K562 (cell line): ENCODE measurements at regions not wholly inside any gene's neighbourhood (a gene's known extent, or its start where the extent isn't known, plus 50 kb on each side); places are given as distances from the start of the nearest gene placed in this dataset.

ENCODE experiments used
- ATAC-seq: fragments of 200-7000 bp; cut with Tn5 transposase; 3 replicates; pipeline ENCODE4 v1.9.1; 2020; ENCODE audit warnings: moderate library complexity
- BruUV-seq: library from RNA; stranded (reverse); fragments of 400-500 nt; replicated peaks from 2 replicates; lab custom pipeline; 2021; lab: Mats Ljungman, UMichigan
- CTCF ChIA-PET: fragments of 300-600 bp; formaldehyde crosslinking; extraction: SDS; loops from one replicate; lab custom pipeline; 2021; ENCODE audit warnings: low intra/inter-chr PET ratio; lab: Yijun Ruan, JAX
- POLR2A ChIA-PET: fragments of 300-600, 350-650 bp; sonication (Branson Sonifier 250); formaldehyde crosslinking; extraction: SDS; loops from one replicate; lab custom pipeline; 2021; ENCODE audit warnings: antibody characterized with exemption, inconsistent platforms; lab: Yijun Ruan, JAX
- DNase-seq, 4 experiments: peaks; one replicate each; pipeline versions ENCODE4 v3.0.0 to v3.0.0-alpha.2; 2011 to 2018; ENCODE audit warnings: low spot score in 3 of 4, mixed read lengths in 3 of 4; ENCODE audit errors: extremely low read depth in 1 of 4
- FAIRE-seq: peaks from 2 replicates; lab custom pipeline; 2011; peaks lifted over from hg19 to GRCh38; lab: Jason Lieb, UNC
- H2AFZ ChIP-seq: 2 replicates; pipeline ENCODE4 v1.6.0; 2011; ENCODE audit warnings: low read depth, low read length, control low read depth, inconsistent platforms
- H3K27ac ChIP-seq: fragments of 200-600 bp; 3 replicates; pipeline ENCODE4 v1.8.0; 2011; ENCODE audit warnings: low read depth, mild to moderate bottlenecking, control low read depth, inconsistent platforms, low read length, moderate library complexity, mixed read lengths; ENCODE audit errors: extremely low read depth
- H3K27me3 ChIP-seq, 2 experiments: fragments of 300-600 bp in 1 of 2; 2 replicates in 1 of 2; 3 replicates in 1 of 2; pipeline versions ENCODE4 v1.6.0 to v1.8.0; 2011; ENCODE audit warnings: inconsistent platforms in 2 of 2, low read length in 2 of 2, mild to moderate bottlenecking in 1 of 2, mixed read lengths in 1 of 2, moderate library complexity in 1 of 2; ENCODE audit not compliant: control insufficient read depth in 2 of 2, insufficient read depth in 2 of 2
- H3K36me3 ChIP-seq: fragments of 300-600 bp; 3 replicates; pipeline ENCODE4 v1.8.0; 2011; ENCODE audit warnings: mild to moderate bottlenecking, low read length, inconsistent platforms; ENCODE audit not compliant: control insufficient read depth, insufficient read depth
- H3K4me1 ChIP-seq, 2 experiments: fragments of 200-600 bp in 1 of 2; replicated peaks in 1 of 2; 2 replicates in 1 of 2; 3 replicates in 1 of 2; pipeline versions ENCODE4 v1.5.1 to v1.8.0; 2011; ENCODE audit warnings: inconsistent platforms in 2 of 2, low read length in 2 of 2, mild to moderate bottlenecking in 1 of 2, mixed read lengths in 1 of 2, moderate library complexity in 1 of 2; ENCODE audit not compliant: control insufficient read depth in 2 of 2, insufficient read depth in 2 of 2
- H3K4me2 ChIP-seq: 2 replicates; pipeline ENCODE4 v1.6.1; 2011; ENCODE audit warnings: low read length, control low read depth, inconsistent platforms, mixed read lengths; ENCODE audit not compliant: insufficient read depth
- H3K4me3 ChIP-seq: fragments of 200-600 bp; sonication (generic), shearing (Covaris generic); 2 replicates; pipeline ENCODE4 v1.5.1; 2016; ENCODE audit warnings: control low read depth, inconsistent platforms
- H3K79me2 ChIP-seq: fragments of 200-600 bp; 3 replicates; pipeline ENCODE4 v1.8.0; 2011; ENCODE audit warnings: low read length, inconsistent platforms; ENCODE audit not compliant: control insufficient read depth, insufficient read depth
- H3K9ac ChIP-seq, 2 experiments: 2 replicates each; pipeline versions ENCODE4 v1.6.0 to v1.6.1; 2011; ENCODE audit warnings: low read depth in 2 of 2, low read length in 2 of 2, control low read depth in 1 of 2, inconsistent platforms in 1 of 2, mild to moderate bottlenecking in 1 of 2, mixed read lengths in 1 of 2; ENCODE audit not compliant: insufficient read depth in 1 of 2
- H3K9me1 ChIP-seq: one replicate; pipeline ENCODE4 v1.6.0; 2011; ENCODE audit warnings: inconsistent platforms, mild to moderate bottlenecking, low read length, moderate library complexity; ENCODE audit not compliant: control insufficient read depth, insufficient read depth
- H3K9me3 ChIP-seq: replicated peaks from 2 replicates; pipeline ENCODE4 v1.5.1; 2011; ENCODE audit warnings: low read depth, low read length, inconsistent platforms; ENCODE audit not compliant: control insufficient read depth, insufficient read depth
- H4K20me1 ChIP-seq: replicated peaks from 2 replicates; pipeline ENCODE4 v1.6.1; 2011; ENCODE audit warnings: low read length, inconsistent platforms, mixed read lengths; ENCODE audit not compliant: control insufficient read depth, insufficient read depth
- FOXA1 ChIP-seq: fragments of 450-650 bp; IDR thresholded peaks from 2 replicates; pipeline ENCODE4 v1.6.1; 2016; ENCODE audit warnings: mild to moderate bottlenecking, borderline replicate concordance
- PHF21A ChIP-seq: fragments of 450-650 bp; IDR thresholded peaks from 2 replicates; pipeline ENCODE4 v1.6.1; 2017; ENCODE audit warnings: low read depth, borderline replicate concordance
- RAD21 ChIP-seq, 2 experiments: fragments of 250-450 bp in 1 of 2; fragments of 450-650 bp in 1 of 2; sonication (Bioruptor Pico) in 1 of 2; formaldehyde crosslinking in 1 of 2; IDR thresholded peaks in 1 of 2; conservative IDR thresholded peaks in 1 of 2; 2 replicates each; pipeline versions ENCODE4 v1.4.0 to v1.8.0; 2020 to 2022; ENCODE audit warnings: mild to moderate bottlenecking in 2 of 2, moderate library complexity in 1 of 2
- SUPT5H ChIP-seq: fragments of 450-650 bp; IDR thresholded peaks from 2 replicates; pipeline ENCODE4 v1.6.1; 2016
- ZNF12 ChIP-seq: sonication (generic); formaldehyde crosslinking; IDR thresholded peaks from 2 replicates; pipeline ENCODE4 v1.4.0; 2020; ENCODE audit warnings: mild to moderate bottlenecking, missing genetic modification reagents
- ZNF146 ChIP-seq: IDR thresholded peaks from one replicate; pipeline ENCODE4 v1.6.1; 2018; ENCODE audit warnings: missing compliant biosample characterization; ENCODE audit not compliant: unreplicated experiment
- ZNF23 ChIP-seq: fragments of 250-450 bp; sonication (Bioruptor Pico); IDR thresholded peaks from 2 replicates; pipeline ENCODE4 v1.4.0; 2020; ENCODE audit warnings: mild to moderate bottlenecking
- ZNF398 ChIP-seq: fragments of 250-450 bp; sonication (Bioruptor Pico); IDR thresholded peaks from 2 replicates; pipeline ENCODE4 v1.8.0; 2021; ENCODE audit warnings: moderate library complexity, mild to moderate bottlenecking, inconsistent platforms
- ZNF407 ChIP-seq: fragments of 450-650 bp; IDR thresholded peaks from 2 replicates; pipeline ENCODE4 v1.6.1; 2016; ENCODE audit warnings: low read depth
- ZNF79 ChIP-seq: fragments of 250-450 bp; sonication (Bioruptor Pico); IDR thresholded peaks from 2 replicates; pipeline ENCODE4 v1.4.0; 2020; ENCODE audit warnings: low read depth, mild to moderate bottlenecking, moderate library complexity
- WGBS: fragments of 100-300 bp; shearing (Covaris generic); methylation state at CpG from one replicate; pipeline ENCODE4 v1.1.6; 2016; ENCODE audit warnings: low coverage, mixed read lengths; ENCODE audit not compliant: insufficient coverage; ENCODE audit errors: missing lambda C conversion rate; 5-methylcytosine and 5-hydroxymethylcytosine counted together
- in situ Hi-C: fragments of 300-500 bp; cut with MboI; formaldehyde crosslinking; loops from 4 replicates; pipeline ENCODE4 v1.15.0; 2018; ENCODE audit warnings: inconsistent platforms, mixed read lengths
- intact Hi-C: fragments of 100-400 bp; cut with micrococcal nuclease; formaldehyde crosslinking; loops from 2 replicates; pipeline ENCODE4 v1.14.2; 2022

- no peaks in the 10 kb centered on the region for H3K9me1 ChIP-seq
- 83% methylated on average over 3 of the region's 3 CpGs for WGBS
- ATAC-seq = no peak
- H3K27me3 ChIP-seq = no peaks in the 10 kb centered on the region
- intact Hi-C loops (no loop called here), in situ Hi-C loops (no loop called here)
- H3K4me1 ChIP-seq = peaks cover 3 to 6% of the 10 kb centered on the region in 2 experiments; a peak in 3 of 5 replicates
- CTCF ChIA-PET = no interaction called here
- no peak for FAIRE-seq
- H3K9ac ChIP-seq = no peak overlapping the region
- BruUV-seq = no TSS peak
- H3K4me3 ChIP-seq = no peak overlapping the region
- no peaks in the 10 kb centered on the region for H4K20me1 ChIP-seq
- no peak overlapping the region for H2AFZ ChIP-seq
- DNase-seq = no peak
- H3K79me2 ChIP-seq = no peaks in the 10 kb centered on the region
- POLR2A ChIA-PET = interaction anchor here (0.7 to 1.1 kb wide), 2 partner anchors 11 to 13 kb away, joined by 3 read pairs; no protein-coding TSS in a partner anchor
- no peak overlapping the region for H3K27ac ChIP-seq
- no peaks in the 10 kb centered on the region; the same call in 2 of the 3 replicates for H3K36me3 ChIP-seq
- H3K4me2 ChIP-seq = no peak overlapping the region
- no peaks in the 10 kb centered on the region for H3K9me3 ChIP-seq
- TF ChIP-seq RAD21 (CRISPR knock-in tag; conservative IDR thresholded peaks at IDR 0.05 in 1 of 2, IDR thresholded peaks at IDR 0.05 in 1 of 2) = no peak
- no peak for TF ChIP-seq ZNF146
- TF ChIP-seq ZNF398 (CRISPR knock-in tag) = no peak
- TF ChIP-seq FOXA1 = no peak
- no peak for TF ChIP-seq ZNF79 (CRISPR knock-in tag)
- TF ChIP-seq SUPT5H = no peak
- TF ChIP-seq PHF21A = no peak
- no peak for TF ChIP-seq ZNF407
- no peak for TF ChIP-seq ZNF12 (CRISPR knock-in tag)
- TF ChIP-seq ZNF23 (CRISPR knock-in tag) = no peak
Observed at GRCh38 chr4:10223782-10224181, 107.2 kb upstream of the WDR1 start.
